HG02763 (cell line): ENCODE measurements at regions not wholly inside any gene's neighbourhood (a gene's known extent, or its start where the extent isn't known, plus 50 kb on each side); places are given as distances from the start of the nearest gene placed in this dataset.

ENCODE experiments used
- ATAC-seq: cut with Tn5 transposase; IDR thresholded peaks from one replicate; pipeline ENCODE4 v1.9.1; 2021; ENCODE audit warnings: mild to moderate bottlenecking, moderate library complexity; ENCODE audit not compliant: unreplicated experiment

- no peak for ATAC-seq
Measured at GRCh38 chr14:31943217-31943799, 133.8 kb upstream of the ARHGAP5 start.

DNA sequence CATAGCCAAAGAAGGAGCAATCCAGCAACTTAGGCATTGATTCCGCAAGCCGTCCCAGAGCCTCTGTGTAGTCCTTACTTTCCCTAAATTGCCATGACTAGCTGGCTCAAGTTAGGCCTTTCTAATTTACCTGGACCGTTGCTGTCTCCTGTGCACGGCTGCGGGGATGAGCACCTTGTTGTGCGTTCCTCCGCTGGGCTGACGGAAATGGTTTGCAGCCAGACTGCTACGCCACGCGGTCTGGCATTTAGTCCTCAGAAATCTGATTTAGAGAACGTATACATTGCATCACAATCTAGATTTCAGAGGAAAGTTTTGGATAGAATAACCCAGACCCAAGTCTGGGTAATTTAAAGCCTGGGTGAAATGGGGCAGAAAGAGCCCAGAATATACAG is 133.2 kb upstream of the ARHGAP5 start:
- ATAC-seq, result no peak

DNA sequence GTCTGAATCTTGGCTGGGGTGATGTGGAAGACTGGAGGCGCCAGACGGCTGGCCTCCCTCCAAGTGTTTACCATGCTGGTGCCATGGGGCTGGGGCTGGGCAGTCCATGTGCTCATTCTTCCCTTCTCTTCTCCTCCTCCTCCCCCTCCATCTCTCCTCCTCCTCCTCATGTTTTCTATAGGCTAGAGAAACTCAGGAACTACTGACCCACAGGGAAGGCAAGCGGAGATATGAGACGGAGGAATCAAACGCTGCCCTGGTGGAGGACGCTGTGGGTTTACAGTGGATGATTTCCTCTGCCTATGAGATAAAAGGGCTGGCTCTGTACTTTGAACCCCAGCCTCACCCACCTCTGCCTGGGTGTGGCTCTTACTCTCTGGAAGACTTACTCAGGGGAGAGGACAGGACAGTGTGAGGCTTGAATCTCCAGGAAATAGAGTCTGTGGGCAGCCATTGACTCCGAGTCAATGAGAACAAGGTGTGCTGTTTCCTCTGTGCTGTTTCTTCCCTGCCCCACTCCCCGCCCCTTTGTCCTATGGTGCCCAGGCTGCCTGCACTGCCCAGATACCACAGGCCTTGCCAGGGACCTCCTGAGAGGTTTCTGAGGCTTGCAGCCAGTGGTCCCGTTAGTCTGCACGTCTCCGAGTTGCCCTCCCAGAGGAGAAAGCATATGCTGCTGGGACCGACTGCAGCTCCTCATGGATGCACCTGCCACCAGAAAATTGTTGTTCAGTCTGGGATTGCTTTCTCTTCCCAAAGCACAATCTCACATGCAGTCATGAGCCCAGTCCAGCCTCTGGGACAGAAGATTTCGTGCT is 132.6 kb upstream of the ARHGAP5 start:
- ATAC-seq, result no peak

GRCh38 chr14:31945074-31945613 is 132.0 kb upstream of the ARHGAP5 start:
- peak; percentile 70 for ATAC-seq

DNA sequence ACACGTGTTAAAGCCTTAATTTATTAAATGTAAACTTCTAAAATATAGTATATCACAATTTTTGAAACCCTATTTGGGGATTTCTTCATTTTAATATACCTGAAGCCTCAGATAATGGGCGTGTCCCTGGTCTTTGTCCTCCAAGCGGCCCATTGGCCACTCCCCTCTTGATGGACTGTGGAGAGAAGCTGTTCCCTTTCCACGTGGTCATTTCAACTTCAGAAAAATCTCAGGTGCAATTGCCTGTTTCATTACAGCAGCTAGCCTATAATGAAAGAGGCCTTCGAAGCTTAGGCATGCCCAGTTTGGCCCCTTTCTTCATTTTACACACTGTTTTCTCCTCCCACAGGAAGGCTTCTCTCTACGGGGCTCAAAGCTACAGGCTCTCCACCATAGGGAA is 131.4 kb upstream of the ARHGAP5 start:
- ATAC-seq, result no peak

DNA sequence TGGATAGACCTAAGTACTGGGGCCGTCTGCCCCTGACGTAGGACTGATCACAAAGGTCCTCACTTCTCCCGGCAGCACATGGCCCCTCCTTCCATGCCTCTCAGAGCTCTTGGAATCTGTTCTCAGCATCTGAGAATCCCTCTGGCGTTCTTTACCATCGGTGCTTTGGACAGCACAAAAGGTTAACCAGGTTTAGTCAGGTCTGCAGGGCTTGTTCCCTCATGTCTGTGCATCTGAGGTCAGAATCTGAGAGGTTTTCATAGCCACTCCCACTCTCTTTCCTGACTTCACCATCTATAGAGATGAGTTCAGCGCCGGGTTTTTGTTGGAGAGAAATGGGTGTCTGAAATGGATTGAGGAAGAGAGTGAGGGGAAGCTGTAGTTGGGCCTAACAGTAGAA is 130.0 kb upstream of the ARHGAP5 start:
- no peak for ATAC-seq

DNA sequence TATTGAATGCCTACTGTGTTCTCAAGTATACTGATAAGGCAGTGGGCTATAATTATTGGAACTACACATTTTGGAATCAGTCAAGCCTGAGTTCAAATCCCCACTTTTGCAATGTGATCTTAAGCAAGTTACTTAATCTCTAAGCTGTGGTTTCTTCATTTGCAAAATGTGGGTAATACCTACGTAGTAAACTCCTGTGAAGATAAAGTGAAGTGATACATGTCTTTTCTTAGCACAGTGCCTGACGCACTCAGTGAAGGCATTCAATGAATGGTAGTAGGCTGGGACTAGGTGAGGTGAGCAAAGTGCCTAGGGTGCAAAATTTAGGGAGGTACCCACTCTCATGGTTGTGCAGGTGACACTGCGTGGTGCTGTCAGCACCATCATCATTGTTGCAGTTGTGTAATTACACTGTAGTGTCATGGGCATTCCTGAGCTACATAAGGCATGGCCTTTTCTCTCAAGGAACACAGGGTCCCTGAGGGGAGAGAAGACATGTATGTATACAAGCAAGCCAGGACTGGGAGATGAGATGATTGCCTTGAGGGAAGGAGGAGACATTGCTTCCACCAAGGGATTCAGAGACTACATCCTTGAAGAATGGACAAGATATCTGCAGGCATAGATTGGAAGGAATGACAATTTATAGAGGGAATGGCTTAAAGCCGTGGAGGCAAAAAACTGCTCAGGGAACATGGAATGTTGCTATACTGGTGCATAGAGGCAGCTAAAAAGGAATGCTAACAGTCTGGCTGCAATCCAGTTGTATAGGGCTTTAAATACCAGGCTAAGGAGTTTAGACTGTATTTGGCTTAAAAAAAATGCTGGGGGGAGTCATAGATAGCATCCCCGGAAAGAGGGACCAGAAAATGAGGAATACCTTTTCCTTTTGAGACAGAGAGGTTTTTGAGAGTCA is 129.2 kb upstream of the ARHGAP5 start:
- ATAC-seq, result no peak

- no peak for ATAC-seq
Measured at GRCh38 chr14:31949709-31950108, 127.4 kb upstream of the ARHGAP5 start.

DNA sequence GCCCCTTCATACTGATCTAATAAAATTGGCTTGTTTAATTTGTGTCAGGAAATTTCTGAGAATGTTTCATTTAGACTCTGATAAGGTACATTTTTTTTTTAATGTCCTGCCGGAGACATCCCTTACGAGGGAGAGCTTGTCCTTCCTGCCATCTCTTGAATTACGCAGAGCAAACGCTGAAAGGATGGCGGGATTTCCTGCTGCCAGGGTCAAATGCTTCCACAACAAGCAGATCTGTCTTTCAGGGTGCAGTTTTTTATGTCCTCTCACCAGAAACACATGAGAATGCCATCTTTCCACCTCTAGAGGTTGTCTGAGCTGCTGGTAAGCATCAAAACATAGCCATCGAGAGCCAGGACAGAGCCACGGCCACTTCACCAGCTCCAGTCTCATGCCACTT is 126.8 kb upstream of the ARHGAP5 start:
- no peak for ATAC-seq

- ATAC-seq, result no peak
Measured at GRCh38 chr14:31950764-31951637, 126.1 kb upstream of the ARHGAP5 start.

GRCh38 chr14:31951638-31951964 is 125.5 kb upstream of the ARHGAP5 start:
- no peak for ATAC-seq

- ATAC-seq, result no peak
Measured at GRCh38 chr14:31952573-31952972, 124.5 kb upstream of the ARHGAP5 start.

DNA sequence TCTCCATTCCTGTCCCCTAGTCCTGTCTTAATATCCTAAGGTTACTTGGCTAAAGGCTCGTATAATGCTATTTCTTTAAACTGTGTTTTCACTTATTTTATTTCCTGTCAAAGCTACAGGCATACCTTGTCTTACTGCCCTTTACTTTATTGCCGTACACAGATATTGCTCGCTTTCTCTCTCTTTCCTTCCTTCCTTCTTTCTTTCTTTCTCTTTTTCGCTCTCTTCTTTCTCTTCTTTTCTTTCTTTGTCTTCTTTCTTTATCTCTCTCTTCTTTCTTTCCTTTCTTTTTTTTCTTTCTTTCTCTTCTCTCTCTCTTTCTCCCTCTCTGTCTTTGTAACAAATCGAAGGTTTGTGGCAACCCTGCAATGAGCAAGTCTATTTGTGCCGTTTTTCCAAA is 123.9 kb upstream of the ARHGAP5 start:
- ATAC-seq, result no peak

DNA sequence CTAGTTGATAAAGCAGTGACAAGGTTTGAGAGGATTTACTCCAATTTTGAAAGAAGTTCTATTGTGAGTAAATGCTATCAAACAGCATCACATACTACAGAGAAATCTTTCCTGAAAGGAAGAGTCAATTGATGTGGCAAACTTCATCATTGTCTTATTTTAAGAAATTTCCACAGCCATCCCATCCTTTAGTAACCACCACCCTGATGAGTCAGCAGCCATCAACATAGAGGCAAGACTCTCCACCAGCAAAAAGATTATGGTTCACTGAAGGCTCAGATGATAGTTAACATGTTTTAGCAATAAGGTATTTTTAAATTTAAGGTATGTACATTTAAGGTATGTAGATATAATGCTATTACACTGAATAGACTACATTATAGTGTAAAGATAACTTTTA is 122.1 kb upstream of the ARHGAP5 start:
- no peak for ATAC-seq

DNA sequence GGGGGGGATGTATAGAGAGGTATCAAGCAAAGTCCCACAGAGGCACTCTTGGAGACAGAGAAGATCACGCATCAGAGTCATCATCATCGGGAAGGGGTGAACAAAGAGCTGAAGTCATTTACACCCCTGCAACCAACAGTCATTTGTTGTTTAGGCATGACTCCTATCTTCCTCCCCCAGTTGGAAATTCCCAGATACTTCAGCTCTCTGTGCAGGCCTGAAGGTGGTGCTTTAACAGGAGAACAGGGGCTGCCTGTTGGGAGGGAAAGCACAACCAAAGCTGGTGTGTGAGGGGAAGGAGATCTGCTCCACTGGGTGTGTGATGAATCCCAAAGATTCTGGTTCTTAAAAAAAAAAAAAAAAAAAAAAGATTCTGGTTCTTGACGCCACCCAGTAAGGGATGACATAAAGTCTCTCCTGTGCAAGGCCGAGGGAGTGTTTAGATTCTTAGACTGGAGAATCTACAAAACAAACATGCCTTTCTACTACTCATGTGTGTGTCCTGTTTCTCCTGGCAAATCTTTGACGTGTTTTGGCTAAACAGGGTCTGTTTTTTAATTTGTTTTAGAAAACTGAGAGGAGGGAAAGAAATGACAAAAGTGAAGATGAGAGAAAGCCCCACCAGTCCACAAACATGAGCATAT is 121.0 kb upstream of the ARHGAP5 start:
- no peak for ATAC-seq

DNA sequence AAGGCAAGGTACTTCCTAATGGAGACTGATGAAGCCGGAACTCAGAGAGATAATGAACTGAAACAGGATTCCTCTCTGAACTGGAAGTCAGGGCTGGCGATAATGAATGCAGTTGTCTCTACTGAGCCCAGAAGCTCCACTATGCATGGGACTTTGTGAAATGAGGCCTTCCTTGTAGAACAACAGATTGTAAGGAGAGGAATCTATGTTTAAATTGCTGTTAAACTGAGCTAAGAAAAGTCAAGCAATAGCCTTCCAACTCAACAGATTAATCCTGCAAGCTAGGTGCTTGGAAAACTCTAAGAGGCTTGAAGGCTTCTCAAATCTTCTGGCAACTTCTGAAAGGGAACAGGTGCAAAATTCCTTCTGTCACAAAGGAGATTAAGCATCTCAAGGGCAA is 119.5 kb upstream of the ARHGAP5 start:
- no peak for ATAC-seq

GRCh38 chr14:31960039-31960438 is 117.1 kb upstream of the ARHGAP5 start:
- ATAC-seq, result no peak

- ATAC-seq, result no peak
Measured at GRCh38 chr14:31961896-31962295, 115.2 kb upstream of the ARHGAP5 start.

DNA sequence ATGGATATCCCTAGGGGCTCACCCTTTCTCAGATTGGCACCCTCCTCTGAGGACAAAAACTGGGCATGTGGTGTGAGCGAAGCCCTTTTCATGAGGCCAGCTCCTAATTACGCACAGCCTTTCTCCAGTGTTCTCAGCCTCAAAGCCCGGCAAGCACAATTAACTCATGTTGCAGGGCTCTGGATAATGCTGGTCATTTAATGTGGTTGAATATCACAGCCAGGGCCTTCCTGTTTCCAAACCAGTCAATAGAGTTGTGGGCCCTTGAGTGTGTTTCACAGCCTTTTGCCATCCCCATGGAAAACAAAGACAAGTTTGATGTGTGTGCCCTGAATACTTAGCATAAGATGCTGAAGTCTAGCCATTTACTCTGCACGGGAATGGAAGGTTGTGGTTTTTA is 114.2 kb upstream of the ARHGAP5 start:
- no peak for ATAC-seq

DNA sequence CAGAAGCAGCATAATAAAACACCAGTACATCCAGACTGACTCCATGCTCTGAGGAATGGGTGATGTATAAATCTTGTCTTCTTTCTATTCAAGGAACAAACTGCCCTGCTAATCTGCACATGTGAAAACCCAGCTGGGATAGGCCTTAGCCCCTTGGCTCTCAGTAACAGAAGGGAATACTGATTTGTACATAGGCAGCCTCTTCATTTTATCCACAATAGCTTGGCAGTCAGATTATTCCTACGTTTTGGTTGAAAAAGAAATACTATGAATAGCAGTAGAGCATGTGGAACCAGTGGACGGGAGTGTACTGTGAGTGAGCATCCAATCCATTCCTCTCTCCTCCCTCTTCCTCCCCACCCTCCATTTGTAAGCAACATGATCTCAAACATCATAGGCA is 113.5 kb upstream of the ARHGAP5 start:
- no peak for ATAC-seq
